ENCODE measurements at regions not wholly inside any gene's neighbourhood (a gene's known extent, or its start where the extent isn't known, plus 50 kb on each side); places are given as distances from the start of the nearest gene placed in this dataset.

DNA sequence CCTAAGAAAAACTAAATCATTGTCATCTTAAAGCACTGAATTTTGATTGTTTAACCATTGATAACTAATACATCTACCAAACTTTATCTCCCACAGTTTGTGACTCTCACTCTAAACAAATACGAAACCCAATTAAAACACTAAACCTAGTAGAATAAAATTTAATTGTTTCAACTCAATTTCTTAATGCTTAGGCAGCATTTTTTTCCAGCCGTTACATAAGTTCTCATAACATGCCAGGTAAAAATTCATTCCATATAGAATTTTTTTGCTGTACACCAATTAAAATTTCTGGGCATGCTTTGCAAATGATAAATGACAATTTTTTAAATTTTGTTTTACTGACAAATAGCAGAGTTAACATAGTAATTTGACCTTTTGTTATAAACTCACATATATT is 658.2 kb upstream of the FLRT2 start:
- POLR2A ChIA-PET, result no interaction called here
- Histone ChIP-seq H3K4me2 (no peak overlapping the region), H3K27ac (no peak overlapping the region), H3K9me3 (no peaks in the 10 kb centered on the region), H3K4me1 (no peaks in the 10 kb centered on the region), H3K4me3 (no peak overlapping the region)
- CTCF ChIA-PET, result no interaction called here
- TF ChIP-seq HDAC2 (IDR thresholded peaks at IDR 0.05) (no peak), FOSB (CRISPR knock-in tag; IDR thresholded peaks at IDR 0.05) (no peak), CBX8 (IDR thresholded peaks at IDR 0.05) (no peak), HOXA7 (CRISPR knock-in tag; IDR thresholded peaks at IDR 0.05) (no peak), MAFK (IDR thresholded peaks at IDR 0.05; ENCODE audit: partially characterized antibody) (peak; percentile 49), MYC (IDR thresholded peaks at IDR 0.05; ENCODE audit: borderline replicate concordance, low read length) (no peak)
- WGBS (ENCODE audit: missing lambda C conversion rate), result 23% methylated on average over 2 of the region's 2 CpGs
- no peak for FAIRE-seq
- no peak for ATAC-seq
- DNase-seq (ENCODE audit: low read depth in 1 of 2, low spot score in 1 of 2), result no peak

DNA sequence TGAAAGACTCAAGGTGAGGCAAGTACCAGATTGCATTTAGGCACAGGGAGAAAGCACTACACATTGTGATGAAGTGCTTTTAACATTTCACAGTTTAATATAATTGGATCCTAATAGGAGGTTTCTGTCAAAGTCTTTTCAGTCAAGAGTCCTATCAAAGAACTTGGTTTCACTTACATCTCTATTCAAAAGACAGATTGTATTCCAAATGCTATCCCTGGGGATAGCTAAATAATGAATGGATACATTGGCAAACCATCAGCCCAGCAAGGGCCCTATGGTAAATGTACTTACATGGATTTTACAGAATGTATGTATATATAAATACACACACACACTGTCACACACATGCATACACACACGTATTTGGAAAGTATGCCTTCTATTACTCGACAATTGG is 655.5 kb upstream of the FLRT2 start:
- Histone ChIP-seq H3K4me2 (no peak overlapping the region), H3K9me3 (no peaks in the 10 kb centered on the region), H3K4me3 (no peak overlapping the region), H3K27ac (no peak overlapping the region), H3K4me1 (no peaks in the 10 kb centered on the region)
- 11% methylated on average over 2 of the region's 2 CpGs for WGBS (ENCODE audit: missing lambda C conversion rate)
- CTCF ChIA-PET, result no interaction called here
- DNase-seq (ENCODE audit: low read depth in 1 of 2, low spot score in 1 of 2), result no peak
- TF ChIP-seq RCOR1 (IDR thresholded peaks at IDR 0.05; ENCODE audit: low read depth, low read length) (no peak), NR3C1 (IDR thresholded peaks at IDR 0.05) (no peak), GATA3 (IDR thresholded peaks at IDR 0.05; ENCODE audit: borderline replicate concordance) (no peak), ZC3H11A (IDR thresholded peaks at IDR 0.05) (no peak), RFX5 (IDR thresholded peaks at IDR 0.05) (no peak), MAFK (IDR thresholded peaks at IDR 0.05; ENCODE audit: partially characterized antibody) (no peak), JUN (IDR thresholded peaks at IDR 0.05) (no peak), EHF (CRISPR knock-in tag; IDR thresholded peaks at IDR 0.05) (no peak), MAZ (IDR thresholded peaks at IDR 0.05; ENCODE audit: borderline replicate concordance, low read depth, low read length) (no peak), CBX2 (IDR thresholded peaks at IDR 0.05; ENCODE audit: borderline replicate concordance, low read depth) (no peak), NPAS2 (CRISPR knock-in tag; IDR thresholded peaks at IDR 0.05; ENCODE audit: borderline replicate concordance) (no peak), NFE2L2 (conservative IDR thresholded peaks at IDR 0.05; ENCODE audit: low read length) (no peak), ZFP36 (IDR thresholded peaks at IDR 0.05; ENCODE audit: borderline replicate concordance, partially characterized antibody) (no peak), PHF8 (IDR thresholded peaks at IDR 0.05; ENCODE audit: borderline replicate concordance, low read depth) (no peak), CBX8 (IDR thresholded peaks at IDR 0.05) (no peak), RARB (CRISPR knock-in tag; IDR thresholded peaks at IDR 0.05) (no peak), CHD4 (IDR thresholded peaks at IDR 0.05; ENCODE audit: borderline replicate concordance) (no peak), POLR2A (IDR thresholded peaks at IDR 0.05; ENCODE audit: low read length) (no peak), E2F6 (IDR thresholded peaks at IDR 0.05; ENCODE audit: borderline replicate concordance, low read depth) (no peak)
- TF ChIP-seq, protein P1, sequence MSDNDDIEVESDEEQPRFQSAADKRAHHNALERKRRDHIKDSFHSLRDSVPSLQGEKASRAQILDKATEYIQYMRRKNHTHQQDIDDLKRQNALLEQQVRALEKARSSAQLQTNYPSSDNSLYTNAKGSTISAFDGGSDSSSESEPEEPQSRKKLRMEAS (IDR thresholded peaks at IDR 0.05), result no peak
- no peak for FAIRE-seq
- POLR2A ChIA-PET, result no interaction called here
- no peak for ATAC-seq

- Histone ChIP-seq H3K4me2 (no peak overlapping the region), H3K27ac (no peak overlapping the region), H3K9me3 (no peaks in the 10 kb centered on the region), H3K4me3 (no peak overlapping the region), H3K4me1 (no peaks in the 10 kb centered on the region)
- CTCF ChIA-PET, result no interaction called here
- WGBS (ENCODE audit: missing lambda C conversion rate), result 53% methylated on average over 1 of the region's 1 CpG
- DNase-seq (ENCODE audit: low read depth in 1 of 2, low spot score in 1 of 2) (no peak), FAIRE-seq (no peak), ATAC-seq (no peak)
- TF ChIP-seq CBX2 (IDR thresholded peaks at IDR 0.05; ENCODE audit: borderline replicate concordance, low read depth) (no peak), ZC3H11A (IDR thresholded peaks at IDR 0.05) (no peak), EHMT2 (IDR thresholded peaks at IDR 0.05; ENCODE audit: low read depth) (no peak), HES2 (IDR thresholded peaks at IDR 0.05) (no peak), EHF (CRISPR knock-in tag; IDR thresholded peaks at IDR 0.05) (no peak)
- POLR2A ChIA-PET, result no interaction called here
These were observed 652.9 kb upstream of the FLRT2 start for GRCh38 chr14:84877061-84877460.
